NCI-H1930 (cell line): ENCODE measurements at regions not wholly inside any gene's neighbourhood (a gene's known extent, or its start where the extent isn't known, plus 50 kb on each side); places are given as distances from the start of the nearest gene placed in this dataset.
A peak's percentile ranks its signal among the peaks of the same experiment; 100 is the strongest.

Source experiments
- DNase-seq, 2 experiments: peaks; one replicate each; lab custom pipeline; 2025; lab: John Stamatoyannopoulos, UW

DNA sequence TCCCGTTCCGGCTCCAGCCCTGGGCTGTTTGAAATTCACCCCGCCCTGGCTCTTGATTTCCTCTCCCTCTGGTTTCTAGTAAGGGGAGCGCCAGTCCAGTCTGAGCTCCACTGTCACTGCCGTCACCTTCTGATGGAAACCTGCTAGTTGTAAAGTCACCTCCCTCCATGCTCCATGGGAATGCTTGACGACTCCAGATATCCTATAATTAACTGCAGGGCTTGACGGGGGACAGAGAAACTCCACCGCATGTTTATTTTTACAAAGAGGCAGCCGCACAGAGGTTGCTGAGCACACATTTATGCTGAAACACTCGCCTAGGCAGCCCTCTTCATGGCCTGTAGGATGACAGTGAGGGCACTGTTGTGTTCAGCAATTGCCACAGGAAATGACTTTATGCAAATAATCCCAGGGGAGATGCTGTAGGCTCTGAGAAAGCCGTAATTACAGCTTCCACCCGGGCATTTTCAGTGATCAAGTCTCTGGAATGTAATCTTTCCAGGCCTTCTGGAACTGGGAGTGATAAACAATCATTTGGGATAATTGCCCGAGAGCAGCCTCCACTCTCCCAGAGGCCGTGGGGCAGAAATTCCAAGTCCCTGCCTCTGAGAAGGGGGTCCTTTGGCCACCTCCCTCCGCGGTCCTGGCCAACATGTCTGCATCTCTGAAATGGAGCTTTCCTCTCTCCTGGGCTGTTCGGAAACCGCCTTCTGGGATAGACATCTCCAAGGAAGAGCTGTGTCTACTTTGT, 300.5 kb downstream of the KLF6 start:
- no peak for DNase-seq

DNA sequence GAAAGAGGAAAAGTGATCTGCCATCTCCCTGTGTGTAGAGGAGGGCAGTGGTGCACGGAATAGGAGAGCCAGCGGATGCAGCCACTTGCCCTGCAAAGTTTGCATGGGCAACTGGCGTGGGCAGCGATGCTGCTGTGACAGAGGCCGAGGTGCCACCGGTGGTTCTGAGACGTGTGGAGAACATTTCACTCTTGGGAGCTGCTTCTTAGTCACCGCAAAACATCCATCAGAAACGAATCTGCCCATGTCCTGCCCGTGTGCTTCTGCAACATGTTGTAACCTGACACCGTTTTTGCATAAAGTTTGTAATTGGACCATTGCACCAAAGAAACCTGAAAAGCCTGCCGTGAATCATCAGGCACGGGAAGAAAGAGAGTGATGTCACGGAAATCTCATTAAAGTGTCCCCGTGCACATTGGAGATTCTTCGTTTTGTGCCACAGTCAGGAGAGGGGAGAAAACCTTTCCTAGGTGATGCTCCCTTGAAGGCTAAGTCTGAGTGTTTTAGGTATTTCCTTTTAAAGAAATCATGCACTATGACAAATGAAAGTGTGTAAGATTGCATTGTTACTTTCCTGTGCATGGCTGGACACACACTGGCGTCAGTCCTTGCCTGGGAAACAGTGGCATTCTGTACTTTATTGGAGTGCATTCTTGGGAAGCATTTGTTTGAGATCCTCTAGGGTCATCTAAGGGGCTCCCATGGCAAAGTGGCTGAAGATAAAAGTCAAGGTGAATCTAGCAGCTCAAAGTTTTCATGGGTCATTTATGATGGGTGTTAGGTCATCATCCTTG, 302.6 kb downstream of the KLF6 start:
- peak in 1 of 2 experiments; percentile 19 for DNase-seq

DNA sequence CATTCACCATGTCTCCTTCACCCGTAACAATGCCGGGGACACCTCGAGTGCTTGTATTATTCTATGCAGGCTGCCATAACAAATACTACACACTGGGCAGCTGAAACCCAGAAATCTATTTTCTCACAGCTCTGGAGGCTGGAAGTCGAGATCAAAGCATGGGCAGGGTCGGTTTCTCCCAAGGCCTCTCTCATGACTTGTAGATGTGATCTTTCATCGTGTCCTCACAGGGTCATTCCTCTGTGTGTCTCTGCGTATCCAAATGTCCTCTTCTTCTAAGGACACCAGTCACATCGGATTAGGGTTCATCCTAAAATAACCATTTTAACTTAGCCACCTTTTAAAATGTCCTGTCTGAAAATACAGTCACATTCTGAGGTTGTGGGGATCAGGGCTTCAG, 303.5 kb downstream of the KLF6 start:
- no peak for DNase-seq

DNA sequence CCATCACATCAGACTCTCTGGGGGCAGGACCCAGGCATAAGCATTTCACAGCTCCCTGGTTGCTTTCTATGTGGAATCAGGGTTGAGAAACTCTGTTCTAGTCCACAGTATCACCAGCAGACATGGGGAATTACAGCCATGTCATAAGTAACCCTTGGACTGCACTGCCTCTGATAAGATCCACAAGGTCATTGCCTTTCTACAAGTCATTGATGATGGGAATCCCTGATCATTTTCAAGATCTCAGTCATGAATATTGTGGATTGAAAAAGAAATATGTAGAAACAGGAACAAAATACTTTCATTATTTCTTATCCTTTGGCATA, 304.1 kb downstream of the KLF6 start:
- no peak for DNase-seq

DNA sequence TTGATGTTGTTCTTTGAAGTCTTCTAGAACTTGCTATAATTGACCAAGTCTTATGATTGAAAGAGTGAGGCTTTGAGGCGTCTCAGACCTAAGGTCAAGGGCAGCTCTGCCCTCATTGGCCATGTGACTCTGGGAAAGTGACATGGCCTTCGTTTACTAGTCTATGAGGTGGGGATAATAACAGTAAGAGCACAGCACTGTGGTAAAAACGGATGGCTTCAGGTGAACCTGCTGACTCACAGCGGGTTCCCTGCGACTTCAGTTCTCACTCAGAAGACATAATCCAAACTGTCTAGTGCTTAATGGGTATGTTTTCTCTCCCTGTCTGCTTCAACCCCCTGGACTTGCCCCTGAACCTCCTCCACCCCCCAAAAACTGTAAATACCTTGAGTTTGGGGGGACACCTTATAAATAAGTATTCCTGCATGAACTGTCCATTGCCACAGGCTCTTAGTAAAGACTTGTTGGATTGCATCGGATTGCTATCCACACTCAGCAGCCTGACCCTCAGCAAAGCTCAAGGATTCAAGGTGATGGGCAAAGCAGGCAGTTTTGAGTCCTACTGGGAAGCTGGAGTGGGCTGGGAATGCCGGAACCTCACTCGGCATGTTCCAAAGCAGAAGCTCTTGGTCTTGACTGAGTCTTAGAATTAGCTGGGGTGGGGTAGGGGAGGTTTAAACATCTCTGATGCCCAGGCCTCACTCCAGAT, 304.6 kb downstream of the KLF6 start:
- DNase-seq: no peak

DNA sequence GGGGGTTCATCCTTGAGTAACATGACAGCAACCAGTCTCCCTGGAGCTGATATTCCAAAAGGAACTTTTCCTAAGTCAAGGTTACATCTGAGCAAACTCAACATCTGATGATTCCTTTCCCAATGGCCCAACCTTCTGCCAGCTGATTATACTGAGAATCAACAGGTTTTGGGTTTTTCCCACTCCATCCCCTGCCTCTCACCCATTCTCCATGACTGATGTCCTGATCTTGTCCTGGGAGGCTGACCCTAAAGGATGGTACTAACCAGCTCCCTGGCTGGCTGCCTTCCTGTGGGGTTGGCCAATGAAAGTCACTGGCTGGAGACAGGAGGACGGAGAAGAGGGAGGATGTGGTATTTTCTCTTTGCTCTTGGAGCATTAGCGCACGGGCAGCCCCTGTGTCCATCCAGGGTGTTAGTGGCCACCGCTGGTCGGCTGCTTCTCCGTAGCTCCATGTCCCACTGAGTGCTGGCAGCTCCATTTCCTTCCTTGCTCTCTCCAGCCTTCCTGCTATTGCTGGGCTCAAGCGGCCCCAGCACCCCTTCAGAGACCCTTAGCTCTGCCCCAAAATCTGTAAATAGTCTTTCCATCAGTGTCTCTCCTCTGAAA, 306.2 kb upstream of the PITRM1 start:
- DNase-seq: no peak

DNA sequence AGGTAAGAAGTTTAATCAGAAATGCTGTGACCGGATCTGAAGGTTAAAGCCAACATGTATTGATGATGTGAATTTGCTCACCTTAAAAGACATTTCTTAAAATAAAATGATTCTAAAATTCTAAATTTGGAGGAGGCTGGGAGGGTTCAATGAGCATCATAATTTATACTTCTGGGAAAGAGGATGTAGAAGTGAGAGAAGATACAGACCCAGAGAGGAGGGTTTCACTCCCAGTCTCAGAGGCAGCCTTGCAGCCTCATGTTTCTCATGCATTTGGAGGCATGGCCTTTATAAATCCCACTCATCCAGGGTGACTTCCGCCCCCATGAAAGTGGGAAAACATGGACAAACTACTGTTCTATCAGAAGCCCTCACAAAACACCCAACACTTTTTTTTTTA, 305.6 kb upstream of the PITRM1 start:
- no peak for DNase-seq

DNA sequence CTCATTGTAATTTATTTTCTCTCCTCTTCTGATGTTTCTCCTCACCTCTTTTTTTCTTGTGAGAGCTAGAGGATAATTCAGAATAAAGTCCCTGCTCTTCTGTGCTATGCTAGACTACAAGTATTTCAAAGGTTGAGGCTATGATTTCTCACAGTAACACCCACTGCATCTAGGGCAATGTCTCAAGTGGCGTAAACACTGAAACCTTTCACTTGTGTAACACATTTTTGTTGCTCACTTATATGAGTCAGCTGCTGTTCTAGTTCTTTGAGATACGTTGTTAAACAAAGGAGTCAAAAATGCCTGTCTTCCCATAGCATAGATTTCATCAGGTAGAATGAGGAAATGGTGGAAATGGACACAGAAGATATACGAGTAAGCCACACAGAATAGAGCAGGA, 305.1 kb upstream of the PITRM1 start:
- DNase-seq: no peak

DNA sequence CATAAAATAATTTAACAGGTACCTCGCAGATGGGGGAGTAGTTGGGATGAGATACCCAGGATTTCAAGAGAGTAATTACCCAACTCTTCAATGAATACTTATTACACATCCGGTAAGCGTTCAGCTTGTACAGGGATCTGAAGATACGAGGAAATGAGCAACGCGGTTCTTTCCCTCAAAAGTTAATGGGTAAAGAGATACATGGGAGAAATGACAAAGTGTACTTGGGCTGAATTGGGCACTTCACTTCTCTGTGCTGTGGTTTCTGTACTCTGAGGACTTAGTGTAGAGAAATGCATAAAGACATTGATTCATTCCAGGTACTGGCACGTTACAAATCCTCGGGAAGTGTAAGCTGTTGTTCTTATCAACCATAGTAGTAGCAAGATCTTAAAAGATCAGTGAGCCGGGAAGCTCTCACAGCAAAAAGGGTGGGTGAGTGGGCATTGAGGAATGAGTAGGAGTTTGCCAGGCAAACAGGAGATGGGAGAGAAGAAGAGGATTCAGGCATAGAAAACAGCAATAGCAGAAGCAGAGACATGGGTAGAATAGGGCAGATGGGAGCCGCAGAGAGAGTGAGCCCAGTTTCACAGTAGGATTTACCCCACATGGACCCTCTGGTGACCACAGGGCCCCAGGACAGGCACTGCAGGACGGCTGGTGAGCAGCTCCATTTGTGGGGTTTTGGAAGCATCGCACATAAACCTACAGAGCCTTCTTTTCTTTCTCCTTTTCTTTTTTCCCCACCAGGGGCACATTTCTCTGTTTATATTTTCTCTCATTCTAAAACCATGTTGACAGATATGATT, 304.3 kb upstream of the PITRM1 start:
- no peak for DNase-seq

DNA sequence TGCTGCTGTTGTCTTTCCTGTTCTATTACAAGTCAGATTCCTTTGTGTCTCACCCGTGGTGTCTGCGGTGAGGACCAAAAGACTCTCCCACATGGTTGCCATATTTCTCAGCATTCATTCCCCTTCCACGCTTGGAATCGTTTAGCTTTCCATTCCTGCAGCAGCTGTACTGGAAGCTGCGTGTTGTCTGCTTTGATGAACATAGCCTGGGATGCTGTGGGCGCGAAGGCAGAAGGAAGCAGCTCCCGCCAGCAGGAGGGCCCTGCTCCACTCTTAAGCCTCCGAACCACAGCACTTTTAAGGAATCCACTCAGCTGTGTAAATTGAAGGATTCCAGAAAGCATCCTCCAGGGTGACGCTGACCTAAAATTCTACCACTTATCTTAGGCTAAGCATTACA, 303.6 kb upstream of the PITRM1 start:
- DNase-seq: no peak

DNA sequence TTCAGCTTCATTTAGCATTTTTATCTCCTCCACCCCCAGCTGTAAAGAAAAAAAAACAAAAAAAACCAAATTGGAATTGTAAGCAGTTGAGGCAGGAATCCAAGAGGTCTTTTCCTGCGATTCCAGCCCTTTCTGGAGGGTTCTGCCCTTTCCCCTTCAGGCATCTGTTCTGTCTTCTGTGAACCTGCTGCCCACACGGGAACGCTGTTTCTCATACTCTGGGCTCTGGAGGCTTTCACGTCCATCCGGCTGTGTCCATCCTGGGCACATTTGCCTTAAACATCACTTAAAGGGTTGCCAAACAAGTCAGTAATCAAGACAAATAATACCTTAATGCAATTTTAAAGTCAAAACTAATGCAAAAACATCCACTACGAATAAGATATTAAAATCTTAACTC, 302.8 kb upstream of the PITRM1 start:
- no peak for DNase-seq

DNA sequence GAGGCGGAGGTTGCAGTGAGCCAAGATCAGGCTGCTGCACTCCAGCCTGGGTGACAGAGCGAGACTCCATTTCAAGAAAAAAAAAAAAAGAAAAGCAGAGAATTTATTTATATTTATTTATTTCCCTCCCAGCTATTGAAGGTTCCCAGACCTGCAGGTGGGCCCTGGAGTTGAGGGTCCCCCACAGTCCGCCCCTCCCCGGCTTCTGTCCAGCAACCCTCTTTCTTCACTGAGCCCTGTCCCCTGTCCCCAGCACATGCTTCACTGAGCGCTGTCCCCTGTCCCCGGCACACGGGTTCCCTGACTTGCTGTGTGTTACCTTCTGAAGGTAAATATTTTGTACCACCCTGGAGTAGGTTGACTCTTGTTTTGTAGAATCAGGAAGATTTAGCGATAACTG, 301.7 kb upstream of the PITRM1 start:
- DNase-seq: no peak

DNA sequence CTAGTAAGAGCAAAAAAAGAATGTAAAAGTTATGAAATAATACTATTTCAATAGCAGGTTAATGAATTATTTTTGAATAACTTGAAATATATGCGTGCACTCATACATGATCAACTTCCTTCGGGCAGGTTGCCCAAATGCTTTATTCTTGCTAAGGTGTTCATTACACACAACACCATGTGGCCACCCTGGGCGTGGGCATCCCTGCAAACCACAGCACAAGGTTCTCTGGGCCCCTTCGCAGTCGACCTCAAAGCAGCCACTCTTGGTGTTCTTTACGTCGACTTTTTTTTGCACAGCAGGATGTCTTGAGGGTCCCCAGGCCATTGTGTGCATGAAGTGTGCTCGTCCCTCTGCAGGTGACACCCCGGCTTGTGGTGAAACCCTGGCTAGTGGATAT, 300.7 kb upstream of the PITRM1 start:
- DNase-seq: no peak

DNA sequence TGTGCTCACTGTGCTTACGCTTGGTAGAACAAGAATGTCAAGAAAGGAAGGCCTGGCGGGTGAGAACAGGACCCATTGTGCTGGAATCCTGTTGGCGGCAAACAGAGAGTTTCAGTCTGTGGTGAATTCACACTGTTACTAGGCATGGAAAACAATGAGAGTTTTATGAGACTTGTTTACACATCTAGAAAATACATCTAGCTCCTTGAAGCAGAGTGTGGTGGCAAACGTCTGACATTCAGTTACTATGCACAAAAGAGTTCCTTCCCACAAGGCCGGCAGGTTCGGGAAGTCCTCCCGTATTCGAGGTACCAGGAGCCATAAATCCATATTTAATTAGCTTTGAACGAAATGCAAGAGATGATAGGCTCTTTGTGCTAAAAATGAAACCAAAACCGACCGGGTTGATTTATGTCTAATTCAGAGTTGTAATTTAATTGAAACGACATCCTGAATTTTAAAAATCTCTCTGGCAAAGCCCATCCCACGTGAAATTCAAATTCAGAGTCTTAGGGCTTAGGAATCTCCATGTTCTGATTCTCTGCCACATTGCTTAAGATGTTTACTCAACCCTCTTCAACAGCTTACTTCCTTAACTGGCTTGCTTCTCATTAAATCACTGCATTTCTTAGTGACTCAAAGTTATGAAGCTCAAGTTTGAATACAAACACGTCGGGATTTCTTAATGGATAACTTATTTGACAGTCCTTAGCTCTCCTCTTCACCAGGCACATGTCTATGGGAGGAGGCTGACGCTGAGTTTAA, 299.9 kb upstream of the PITRM1 start:
- DNase-seq: no peak

DNA sequence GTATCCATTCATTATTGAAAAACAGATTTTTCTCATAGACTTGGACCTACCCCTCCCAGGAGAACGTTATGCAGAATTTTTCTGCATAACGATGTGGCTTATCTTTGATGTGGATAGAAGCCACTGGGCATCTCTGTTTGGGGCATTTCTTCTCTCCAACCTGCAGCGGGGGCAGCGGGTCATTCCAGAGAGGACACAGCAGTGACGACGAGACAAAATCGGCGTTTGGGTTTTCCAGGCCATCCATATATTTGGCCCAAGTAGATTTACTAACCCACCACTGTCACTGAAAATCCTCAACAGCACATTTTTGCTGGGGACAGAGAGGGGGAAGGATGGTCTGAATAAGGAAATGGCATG, 299.3 kb upstream of the PITRM1 start:
- no peak for DNase-seq

DNA sequence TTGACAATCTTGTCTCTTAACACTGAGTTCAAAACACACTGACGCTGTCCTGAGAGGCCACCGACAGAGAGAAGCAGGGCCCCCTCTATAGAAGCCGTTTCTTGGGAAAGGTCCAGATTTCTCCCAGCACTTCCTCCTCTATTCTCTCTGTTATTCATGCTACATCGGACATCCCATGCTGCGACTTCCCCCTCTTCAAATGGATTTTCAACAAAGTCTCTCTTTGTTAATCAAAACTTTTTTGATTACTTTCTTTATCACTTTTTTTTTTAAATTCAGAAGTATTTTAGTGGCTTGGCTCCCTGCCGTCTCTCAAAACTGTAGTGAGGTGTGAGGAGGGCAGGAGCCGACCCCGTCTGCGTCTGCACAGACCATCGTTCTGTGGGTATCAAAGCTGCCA, 298.9 kb upstream of the PITRM1 start:
- DNase-seq: no peak

DNA sequence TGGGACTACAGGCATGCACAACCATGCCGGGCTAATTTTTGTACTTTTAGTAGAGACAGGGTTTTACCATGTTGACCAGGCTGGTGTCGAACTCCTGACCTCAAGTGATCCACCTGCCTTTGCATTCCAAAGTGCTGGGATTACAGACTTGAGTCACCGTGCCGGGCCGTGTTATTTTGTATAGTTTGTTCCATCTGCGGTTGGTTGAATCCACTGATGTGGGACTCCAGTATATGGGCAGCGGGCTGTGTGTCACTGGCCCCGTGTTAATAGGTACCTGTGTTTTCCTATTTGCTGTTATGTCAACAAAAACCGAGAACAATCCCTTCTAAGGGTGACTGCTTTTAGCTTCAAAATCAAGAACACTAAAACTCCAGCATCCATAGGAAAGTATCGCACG, 297.6 kb upstream of the PITRM1 start:
- no peak for DNase-seq

DNA sequence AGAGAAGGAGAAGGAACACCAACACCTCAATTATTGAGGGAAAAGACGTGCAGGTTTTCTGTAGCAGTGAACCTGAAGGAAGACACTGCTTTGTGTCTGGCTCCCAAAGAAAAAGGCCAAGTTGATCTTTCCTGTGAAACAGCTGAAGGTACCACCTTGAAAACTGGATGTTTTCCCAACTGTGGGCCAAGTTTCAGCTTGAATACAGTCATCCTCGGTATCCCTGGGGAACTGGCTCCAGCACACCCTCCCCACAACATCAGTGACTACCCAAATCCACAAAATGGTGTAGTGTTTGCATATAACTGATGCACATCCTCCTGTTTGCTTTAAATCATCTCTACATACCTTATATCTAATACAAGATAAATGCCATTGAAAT, 297.0 kb upstream of the PITRM1 start:
- no peak for DNase-seq

DNA sequence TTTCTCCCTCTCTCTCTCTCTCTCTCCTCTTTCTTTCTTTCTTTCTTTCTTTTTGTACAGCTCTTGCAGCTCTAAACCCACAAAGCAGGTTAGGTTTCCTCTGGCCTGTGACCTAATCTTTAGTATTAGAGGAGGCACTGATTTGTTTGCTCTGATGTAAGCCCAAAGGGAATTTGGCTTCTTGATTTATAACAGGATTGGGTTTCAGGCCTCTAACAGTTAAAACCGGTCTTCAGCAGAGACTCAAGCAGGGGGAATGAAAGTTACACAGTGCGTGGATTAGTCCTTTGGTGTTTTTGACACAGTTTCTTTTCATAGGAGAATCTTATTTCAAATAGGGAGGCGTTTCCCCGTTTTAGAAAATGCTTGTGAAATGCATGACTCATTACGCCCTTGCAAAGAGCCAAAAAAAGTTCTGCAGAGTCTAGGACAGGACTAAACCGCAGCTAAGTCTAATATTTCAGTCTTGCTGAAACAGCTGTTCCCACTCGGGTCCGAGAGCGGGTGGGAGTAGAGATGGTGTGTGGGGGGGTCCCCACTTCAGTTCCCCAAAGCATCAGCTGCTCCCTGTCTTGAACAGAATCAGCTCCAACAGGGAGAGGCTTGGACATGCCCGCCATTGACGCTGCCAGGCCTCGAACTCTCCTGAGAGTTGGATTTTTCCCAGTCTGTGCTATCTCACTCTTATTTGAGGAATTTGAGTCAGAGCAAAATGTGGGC, 296.5 kb upstream of the PITRM1 start:
- DNase-seq: no peak
